GM10248 (cell line): ENCODE measurements at regions not wholly inside any gene's neighbourhood (a gene's known extent, or its start where the extent isn't known, plus 50 kb on each side); places are given as distances from the start of the nearest gene placed in this dataset.

Source experiments
- CTCF ChIA-PET: fragments of 300-600 bp; sonication (Branson Sonifier 250); formaldehyde crosslinking; extraction: SDS; loops from one replicate; lab custom pipeline; 2021; ENCODE audit warnings: antibody characterized with exemption; lab: Yijun Ruan, JAX
- POLR2A ChIA-PET: fragments of 350-650 bp; sonication (Branson Sonifier 250); formaldehyde crosslinking; extraction: SDS; loops from one replicate; lab custom pipeline; 2020; ENCODE audit warnings: antibody characterized with exemption; lab: Yijun Ruan, JAX
- DNase-seq: peaks from one replicate; pipeline ENCODE4 v3.0.0; 2012; ENCODE audit errors: extremely low spot score
- CTCF ChIP-seq: IDR thresholded peaks from 2 replicates; pipeline ENCODE4 v1.5.1; 2012; ENCODE audit warnings: mild to moderate bottlenecking, low read depth; ENCODE audit errors: extremely low read depth, missing control alignments, control extremely low read depth

GRCh38 chr3:177538048-177538749 lies 340.9 kb upstream of the TBL1XR1 start:
- no peak for TF ChIP-seq CTCF
- ChIA-PET CTCF (interaction anchor here (1.1 kb wide), 1 partner anchor 288 kb away, joined by 3 read pairs; no protein-coding TSS in a partner anchor), POLR2A (no interaction called here)
- no peak for DNase-seq

- CTCF ChIA-PET: interaction anchor here (1.1 kb wide), 1 partner anchor 289 kb away, joined by 3 read pairs; no protein-coding TSS in a partner anchor
- TF ChIP-seq CTCF: no peak
- POLR2A ChIA-PET: no interaction called here
- DNase-seq: no peak
These were observed 341.8 kb upstream of the TBL1XR1 start for GRCh38 chr3:177538750-177539730.

GRCh38 chr3:177541541-177541940 lies 344.3 kb upstream of the TBL1XR1 start:
- POLR2A ChIA-PET: no interaction called here
- no peak for DNase-seq
- TF ChIP-seq CTCF: no peak
- CTCF ChIA-PET: no interaction called here

GRCh38 chr3:177545964-177546363 lies 348.7 kb upstream of the TBL1XR1 start:
- TF ChIP-seq CTCF: no peak
- CTCF ChIA-PET: interaction anchor here (0.9 kb wide), 1 partner anchor 34 kb away, joined by 3 read pairs; no protein-coding TSS in a partner anchor
- no peak for DNase-seq
- POLR2A ChIA-PET: no interaction called here

GRCh38 chr3:177547711-177548350 lies 350.5 kb upstream of the TBL1XR1 start:
- no peak for TF ChIP-seq CTCF
- ChIA-PET CTCF (interaction anchor here (1.5 kb wide), 1 partner anchor 24 kb away, joined by 3 read pairs; no protein-coding TSS in a partner anchor), POLR2A (no interaction called here)
- DNase-seq: no peak

- POLR2A ChIA-PET: no interaction called here
- no peak for TF ChIP-seq CTCF
- no peak for DNase-seq
- CTCF ChIA-PET: no interaction called here
These were observed 353.4 kb upstream of the TBL1XR1 start for GRCh38 chr3:177550667-177551066.
